ENCODE measurements at regions not wholly inside any gene's neighbourhood (a gene's known extent, or its start where the extent isn't known, plus 50 kb on each side); places are given as distances from the start of the nearest gene placed in this dataset.

- no peak for DNase-seq
Measured at GRCh38 chr1:188240772-188241406, 1412.1 kb downstream of the PLA2G4A start.

- DNase-seq: no peak
Measured at GRCh38 chr1:188241629-188242028, 1412.9 kb downstream of the PLA2G4A start.

- no peak for DNase-seq
Measured at GRCh38 chr1:188243456-188243855, 1414.7 kb downstream of the PLA2G4A start.

- no peak for DNase-seq
Measured at GRCh38 chr1:188244681-188245080, 1415.9 kb downstream of the PLA2G4A start.

- no peak for DNase-seq
Measured at GRCh38 chr1:188247255-188247654, 1418.5 kb downstream of the PLA2G4A start.

GRCh38 chr1:188249811-188250210 lies 1421.1 kb downstream of the PLA2G4A start:
- no peak for DNase-seq

GRCh38 chr1:188251036-188251435 lies 1422.3 kb downstream of the PLA2G4A start:
- DNase-seq: no peak

- DNase-seq: no peak
Measured at GRCh38 chr1:188261849-188262248, 1433.1 kb downstream of the PLA2G4A start.

GRCh38 chr1:188269956-188270355 lies 1441.2 kb downstream of the PLA2G4A start:
- DNase-seq: no peak

GRCh38 chr1:188270497-188270896 lies 1441.7 kb downstream of the PLA2G4A start:
- DNase-seq: no peak

GRCh38 chr1:188277771-188278170 lies 1449.0 kb downstream of the PLA2G4A start:
- no peak for DNase-seq

- DNase-seq: no peak
Measured at GRCh38 chr1:188281921-188282320, 1453.2 kb downstream of the PLA2G4A start.

GRCh38 chr1:188295157-188295556 lies 1466.4 kb downstream of the PLA2G4A start:
- no peak for DNase-seq

- no peak for DNase-seq
Measured at GRCh38 chr1:188302746-188303145, 1474.0 kb downstream of the PLA2G4A start.

GRCh38 chr1:188314557-188315137 lies 1485.9 kb downstream of the PLA2G4A start:
- DNase-seq: no peak

- no peak for DNase-seq
Measured at GRCh38 chr1:188317894-188318293, 1489.1 kb downstream of the PLA2G4A start.

GRCh38 chr1:188325211-188325610 lies 1496.5 kb downstream of the PLA2G4A start:
- DNase-seq: no peak

GRCh38 chr1:188343914-188344313 lies 1515.2 kb downstream of the PLA2G4A start:
- DNase-seq: no peak

- no peak for DNase-seq
Measured at GRCh38 chr1:188350104-188350503, 1521.4 kb downstream of the PLA2G4A start.

GRCh38 chr1:188355082-188355481 lies 1526.3 kb downstream of the PLA2G4A start:
- DNase-seq: no peak

- DNase-seq: no peak
Measured at GRCh38 chr1:188355847-188356246, 1527.1 kb downstream of the PLA2G4A start.

GRCh38 chr1:188359315-188359714 lies 1530.6 kb downstream of the PLA2G4A start:
- DNase-seq: no peak

GRCh38 chr1:188363943-188364342 lies 1535.2 kb downstream of the PLA2G4A start:
- DNase-seq: no peak

GRCh38 chr1:188364927-188365449 lies 1536.2 kb downstream of the PLA2G4A start:
- no peak for DNase-seq

- DNase-seq: no peak
Measured at GRCh38 chr1:188365874-188366273, 1537.1 kb downstream of the PLA2G4A start.
